CD14-positive monocyte (primary cell): ENCODE measurements at regions not wholly inside any gene's neighbourhood (a gene's known extent, or its start where the extent isn't known, plus 50 kb on each side); places are given as distances from the start of the nearest gene placed in this dataset.
A peak's percentile ranks its signal among the peaks of the same experiment; 100 is the strongest.

Experiments used
- DNase-seq, 3 donors: peaks; one replicate each; pipeline ENCODE4 v3.0.0-alpha.2; 2011 to 2022
- H2AFZ ChIP-seq: 2 replicates; pipeline ENCODE4 v1.6.0; 2012; ENCODE audit warnings: mild to moderate bottlenecking, low read depth, low read length, inconsistent platforms; ENCODE audit not compliant: insufficient read depth, poor library complexity, severe bottlenecking
- H3K27ac ChIP-seq, 2 donors: 1 replicate in 1 of 2; 2 replicates in 1 of 2; pipeline ENCODE4 v1.5.1; 2012 to 2013; ENCODE audit warnings: low read length in 2 of 2, control low read depth in 1 of 2, inconsistent platforms in 1 of 2, low read depth in 1 of 2, mild to moderate bottlenecking in 1 of 2
- H3K27me3 ChIP-seq, 2 donors: one replicate each; pipeline versions ENCODE4 v1.6.0 to v1.6.1; 2011 to 2013; ENCODE audit warnings: low read length in 2 of 2; ENCODE audit not compliant: control insufficient read depth in 2 of 2, insufficient read depth in 2 of 2
- H3K36me3 ChIP-seq, 2 donors: replicated peaks in 1 of 2; 1 replicate in 1 of 2; 2 replicates in 1 of 2; pipeline versions ENCODE4 v1.5.1 to v1.6.1; 2012 to 2013; ENCODE audit warnings: low read length in 2 of 2, control low read depth in 1 of 2, inconsistent platforms in 1 of 2, mild to moderate bottlenecking in 1 of 2; ENCODE audit not compliant: insufficient read depth in 2 of 2, control insufficient read depth in 1 of 2
- H3K4me1 ChIP-seq, 2 donors: 1 replicate in 1 of 2; 2 replicates in 1 of 2; pipeline versions ENCODE4 v1.5.1 to v1.6.1; 2012 to 2013; ENCODE audit warnings: low read length in 2 of 2, control low read depth in 1 of 2, inconsistent platforms in 1 of 2, mild to moderate bottlenecking in 1 of 2, moderate library complexity in 1 of 2; ENCODE audit not compliant: insufficient read depth in 2 of 2, control insufficient read depth in 1 of 2
- H3K4me2 ChIP-seq: replicated peaks from 2 replicates; pipeline ENCODE3; 2012; ENCODE audit warnings: low read length, moderate library complexity, mild to moderate bottlenecking; ENCODE audit not compliant: poor library complexity, severe bottlenecking; ENCODE audit errors: extremely low read depth
- H3K4me3 ChIP-seq, 3 experiments: fragments of 200-600 bp in 1 of 3; sonication (generic) in 1 of 3; replicated peaks in 1 of 3; 1 replicate in 2 of 3; 2 replicates in 1 of 3; pipeline ENCODE4 v1.5.1; 2011 to 2013; ENCODE audit warnings: low read length in 3 of 3, mild to moderate bottlenecking in 3 of 3, control low read depth in 2 of 3, low read depth in 2 of 3, inconsistent platforms in 1 of 3, moderate library complexity in 1 of 3
- H3K79me2 ChIP-seq: 2 replicates; pipeline ENCODE4 v1.6.0; 2012; ENCODE audit warnings: mild to moderate bottlenecking, control low read depth, inconsistent platforms, low read length, moderate library complexity; ENCODE audit not compliant: insufficient read depth
- H3K9ac ChIP-seq: 2 replicates; pipeline ENCODE4 v1.6.0; 2017; ENCODE audit warnings: low read length, mild to moderate bottlenecking; ENCODE audit not compliant: insufficient read depth, poor library complexity, severe bottlenecking
- H3K9me3 ChIP-seq, 2 donors: replicated peaks in 1 of 2; 1 replicate in 1 of 2; 2 replicates in 1 of 2; pipeline versions ENCODE4 v1.5.1 to v1.6.1; 2012 to 2013; ENCODE audit warnings: low read length in 2 of 2, control low read depth in 1 of 2; ENCODE audit not compliant: control insufficient read depth in 1 of 2, insufficient read depth in 1 of 2
- H4K20me1 ChIP-seq: 2 replicates; pipeline ENCODE4 v1.6.0; 2012; ENCODE audit warnings: mild to moderate bottlenecking, low read length, control low read depth, moderate library complexity; ENCODE audit not compliant: insufficient read depth
- H3K27ac Mint-ChIP-seq, 7 donors: one replicate each; pipeline ENCODE4 v1.8.0; 2020; ENCODE audit warnings: mild to moderate bottlenecking in 7 of 7, mixed read lengths in 7 of 7, moderate library complexity in 6 of 7, inconsistent platforms in 2 of 7
- H3K27me3 Mint-ChIP-seq, 3 donors: one replicate each; pipeline ENCODE4 v1.8.0; 2021 to 2022; ENCODE audit warnings: low read depth in 3 of 3, mild to moderate bottlenecking in 3 of 3, mixed read lengths in 3 of 3, moderate library complexity in 3 of 3, inconsistent platforms in 1 of 3
- H3K36me3 Mint-ChIP-seq, 2 donors: one replicate each; pipeline ENCODE4 v1.8.0; 2020; ENCODE audit warnings: mixed read lengths in 2 of 2, inconsistent platforms in 1 of 2, mild to moderate bottlenecking in 1 of 2
- H3K4me1 Mint-ChIP-seq: one replicate; pipeline ENCODE4 v1.8.0; 2020; ENCODE audit warnings: mild to moderate bottlenecking, mixed read lengths
- H3K4me3 Mint-ChIP-seq, 2 donors: one replicate each; pipeline ENCODE4 v1.8.0; 2020; ENCODE audit warnings: mild to moderate bottlenecking in 2 of 2, mixed read lengths in 2 of 2, moderate library complexity in 1 of 2
- H3K9me3 Mint-ChIP-seq, 7 donors: one replicate each; pipeline ENCODE4 v1.8.0; 2020 to 2022; ENCODE audit warnings: mixed read lengths in 7 of 7, mild to moderate bottlenecking in 6 of 7, moderate library complexity in 6 of 7, inconsistent platforms in 2 of 7
- CTCF ChIP-seq: fragments of 200-600 bp; IDR thresholded peaks from one replicate; pipeline ENCODE4 v1.8.0; 2022; ENCODE audit warnings: antibody characterized with exemption, mild to moderate bottlenecking
- WGBS: methylation state at CpG from one replicate; pipeline ENCODE4 v1.1.5; 2013; ENCODE audit warnings: missing lambda C conversion rate; ENCODE audit not compliant: insufficient coverage; 5-methylcytosine and 5-hydroxymethylcytosine counted together
- intact Hi-C, 2 donors: fragments of 100-400 bp; cut with micrococcal nuclease; formaldehyde crosslinking; loops; one replicate each; pipeline versions ENCODE4 v1.15.0 to v1.15.1; 2023

DNA sequence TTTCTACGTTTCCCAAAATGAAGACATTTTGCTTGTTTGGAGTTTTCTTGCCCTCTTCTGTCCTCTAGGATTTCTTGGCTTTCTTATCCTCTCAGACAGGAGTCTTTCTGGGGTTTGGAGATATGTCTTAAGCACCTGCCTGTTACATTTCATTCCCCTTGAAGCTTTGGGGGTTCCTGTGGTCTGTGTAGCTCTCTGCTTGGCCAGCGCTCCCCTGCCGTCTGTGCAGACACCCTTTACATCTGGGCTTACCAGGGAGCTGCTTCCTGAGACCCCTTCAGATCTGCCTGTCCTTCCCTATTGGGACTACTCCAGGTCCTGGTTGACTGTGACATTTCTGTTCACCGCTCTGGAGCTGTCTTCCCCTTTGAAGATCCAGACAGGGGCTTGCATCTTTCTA, 171.9 kb upstream of the CSF3R start:
- Mint-ChIP-seq H3K36me3 (no peaks in the 10 kb centered on the region), H3K4me3 (no peak overlapping the region), H3K27ac (peak overlapping the region in 1 of 7 donors; percentile 26), H3K9me3 (peaks cover 0 to 5% (median 0%) of the 10 kb centered on the region in 7 donors), H3K27me3 (peaks cover 12 to 19% (median 18%) of the 10 kb centered on the region in 3 donors), H3K4me1 (peaks cover 3% of the 10 kb centered on the region)
- Histone ChIP-seq H3K79me2 (no peaks in the 10 kb centered on the region), H3K4me1 (no peaks in the 10 kb centered on the region), H3K4me2 (no peak overlapping the region), H3K9me3 (no peaks in the 10 kb centered on the region), H2AFZ (no peak overlapping the region), H3K27ac (no peak overlapping the region), H4K20me1 (no peaks in the 10 kb centered on the region), H3K4me3 (no peak overlapping the region), H3K27me3 (no peaks in the 10 kb centered on the region), H3K36me3 (no peaks in the 10 kb centered on the region), H3K9ac (no peak overlapping the region)
- WGBS: 67% methylated on average over 3 of the region's 4 CpGs
- DNase-seq: no peak
- no peak for TF ChIP-seq CTCF
- intact Hi-C loops: no loop called here

DNA sequence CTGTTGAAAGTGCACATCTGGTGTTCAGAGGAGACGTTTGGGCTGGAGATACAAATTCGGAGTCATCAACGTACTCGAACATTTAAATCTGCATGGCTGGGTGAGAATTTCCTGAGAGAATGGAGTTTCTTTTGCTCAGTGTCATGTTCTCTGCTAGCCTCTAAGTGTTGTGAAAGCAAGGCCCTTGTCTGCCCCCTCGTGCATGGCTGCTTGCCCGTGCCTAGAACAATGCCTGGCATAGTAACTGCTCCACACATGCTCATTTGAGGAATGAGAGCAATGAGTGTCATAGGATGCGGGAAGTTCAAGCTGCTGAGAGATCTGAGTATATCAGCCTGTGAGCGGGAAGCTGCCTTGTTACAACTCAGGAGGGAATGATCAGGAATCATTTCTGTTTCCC, 171.1 kb upstream of the CSF3R start:
- WGBS: 43% methylated on average over 5 of the region's 8 CpGs
- Histone ChIP-seq H3K4me1 (no peaks in the 10 kb centered on the region), H4K20me1 (no peaks in the 10 kb centered on the region), H3K4me2 (no peak overlapping the region), H3K9me3 (no peaks in the 10 kb centered on the region), H2AFZ (no peak overlapping the region), H3K27ac (no peak overlapping the region), H3K27me3 (no peaks in the 10 kb centered on the region), H3K36me3 (no peaks in the 10 kb centered on the region), H3K79me2 (no peaks in the 10 kb centered on the region), H3K4me3 (no peak overlapping the region), H3K9ac (no peak overlapping the region)
- Mint-ChIP-seq H3K27ac (no peak overlapping the region), H3K9me3 (peaks cover 0 to 5% (median 0%) of the 10 kb centered on the region in 7 donors), H3K4me3 (no peak overlapping the region), H3K4me1 (peaks cover 3% of the 10 kb centered on the region), H3K27me3 (peaks cover 9 to 13% (median 12%) of the 10 kb centered on the region in 3 donors), H3K36me3 (no peaks in the 10 kb centered on the region)
- intact Hi-C loops: no loop called here
- no peak for DNase-seq
- TF ChIP-seq CTCF: no peak
